Caco-2 (cell line): ENCODE measurements at regions not wholly inside any gene's neighbourhood (a gene's known extent, or its start where the extent isn't known, plus 50 kb on each side); places are given as distances from the start of the nearest gene placed in this dataset.

Source experiments
- BruUV-seq: library from RNA; stranded (reverse); fragments of 400-500 nt; replicated peaks from 2 replicates; lab custom pipeline; 2021; lab: Mats Ljungman, UMichigan
- CTCF ChIA-PET: fragments of 300-600 bp; sonication (Branson Sonifier 250); formaldehyde crosslinking; loops from one replicate; lab custom pipeline; 2022; ENCODE audit warnings: antibody characterized with exemption; lab: Charles Lee
- POLR2A ChIA-PET: fragments of 300-600 bp; sonication (Branson Sonifier 250); formaldehyde crosslinking; loops from one replicate; lab custom pipeline; 2022; ENCODE audit warnings: antibody characterized with exemption; lab: Charles Lee
- DNase-seq, 2 experiments: peaks; one replicate each; pipeline versions ENCODE4 v3.0.0 to v3.0.0-alpha.2; 2020 to 2022
- H3K27me3 ChIP-seq: replicated peaks from 2 replicates; pipeline ENCODE4 v1.6.0; 2011; ENCODE audit warnings: low read length; ENCODE audit not compliant: control insufficient read depth, insufficient read depth
- H3K36me3 ChIP-seq: 2 replicates; pipeline ENCODE4 v1.5.1; 2011; ENCODE audit warnings: low read length; ENCODE audit not compliant: control insufficient read depth, insufficient read depth
- H3K4me1 ChIP-seq: fragments of 250-450 bp; sonication (Bioruptor Pico); 2 replicates; pipeline ENCODE4 v1.5.1; 2020; ENCODE audit warnings: mild to moderate bottlenecking
- H3K4me3 ChIP-seq: 2 replicates; pipeline ENCODE4 v1.5.1; 2011; ENCODE audit warnings: low read depth, mild to moderate bottlenecking, control low read depth, low read length
- H3K9me3 ChIP-seq: fragments of 250-450 bp; sonication (Bioruptor Pico); 2 replicates; pipeline ENCODE4 v1.5.1; 2020; ENCODE audit warnings: mild to moderate bottlenecking, moderate library complexity
- H3K27ac Mint-ChIP-seq: one replicate; pipeline ENCODE4 v1.8.0; 2022; ENCODE audit warnings: mixed read lengths; ENCODE audit not compliant: unreplicated experiment
- H3K27me3 Mint-ChIP-seq: one replicate; pipeline ENCODE4 v1.8.0; 2022; ENCODE audit warnings: mixed read lengths; ENCODE audit not compliant: insufficient read depth, unreplicated experiment
- H3K36me3 Mint-ChIP-seq: one replicate; pipeline ENCODE4 v1.8.0; 2022; ENCODE audit warnings: mild to moderate bottlenecking, mixed read lengths; ENCODE audit not compliant: insufficient read depth, unreplicated experiment
- H3K4me1 Mint-ChIP-seq: one replicate; pipeline ENCODE4 v1.8.0; 2022; ENCODE audit warnings: low read depth, mixed read lengths; ENCODE audit not compliant: unreplicated experiment
- H3K4me3 Mint-ChIP-seq: one replicate; pipeline ENCODE4 v1.8.0; 2022; ENCODE audit warnings: mild to moderate bottlenecking, moderate library complexity, mixed read lengths; ENCODE audit not compliant: unreplicated experiment
- H3K9me3 Mint-ChIP-seq: one replicate; pipeline ENCODE4 v1.8.0; 2022; ENCODE audit warnings: mixed read lengths; ENCODE audit not compliant: unreplicated experiment
- intact Hi-C: fragments of 100-400 bp; cut with micrococcal nuclease; formaldehyde crosslinking; loops from one replicate; pipeline ENCODE4 v1.10.0; 2022; ENCODE audit not compliant: unreplicated experiment
- TF ChIP-seq, protein P1 (sequence below), 2 experiments: fragments of 200-600 bp in 1 of 2; IDR thresholded peaks; 1 replicate in 1 of 2; 2 replicates in 1 of 2; pipeline versions ENCODE4 v1.5.1 to v1.8.0; 2011 to 2022; ENCODE audit warnings: antibody characterized with exemption in 1 of 2, control low read depth in 1 of 2, inconsistent platforms in 1 of 2, low read depth in 1 of 2, low read length in 1 of 2, mild to moderate bottlenecking in 1 of 2, moderate library complexity in 1 of 2; ENCODE audit not compliant: insufficient read depth in 1 of 2, severe bottlenecking in 1 of 2, unreplicated experiment in 1 of 2

DNA sequence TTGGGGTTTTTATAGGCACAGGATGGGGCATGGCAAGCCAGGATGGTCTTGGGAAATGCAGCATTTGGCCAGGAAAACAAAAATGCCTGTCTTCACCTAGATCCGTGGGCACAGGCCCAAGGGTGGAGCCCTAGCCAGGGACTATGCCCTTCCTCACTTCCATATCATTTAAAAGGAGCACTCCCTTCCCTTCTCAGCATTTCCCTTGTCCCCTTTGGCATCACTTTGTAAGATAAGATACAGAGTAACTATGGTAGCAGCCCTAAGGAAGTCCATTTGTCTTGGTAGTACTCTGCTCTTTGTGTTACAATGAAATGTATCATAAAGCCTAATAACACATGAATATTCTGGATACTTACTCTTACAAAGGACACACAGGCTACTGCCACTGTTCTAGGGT, 1092.6 kb upstream of the TENM4 start:
- no peaks in the 10 kb centered on the region for H3K27me3 ChIP-seq
- no peak for DNase-seq
- Mint-ChIP-seq H3K9me3 (peaks cover 19% of the 10 kb centered on the region), H3K27me3 (no peaks in the 10 kb centered on the region), H3K4me3 (no peak overlapping the region), H3K27ac (no peak overlapping the region), H3K4me1 (peaks cover 7% of the 10 kb centered on the region), H3K36me3 (no peaks in the 10 kb centered on the region)
- no peaks in the 10 kb centered on the region for H3K36me3 ChIP-seq
- 0 out of 2 replicates have a peak, but pooled peaks cover 7% of the 10 kb centered on the region for H3K4me1 ChIP-seq
- TF ChIP-seq, protein P1, sequence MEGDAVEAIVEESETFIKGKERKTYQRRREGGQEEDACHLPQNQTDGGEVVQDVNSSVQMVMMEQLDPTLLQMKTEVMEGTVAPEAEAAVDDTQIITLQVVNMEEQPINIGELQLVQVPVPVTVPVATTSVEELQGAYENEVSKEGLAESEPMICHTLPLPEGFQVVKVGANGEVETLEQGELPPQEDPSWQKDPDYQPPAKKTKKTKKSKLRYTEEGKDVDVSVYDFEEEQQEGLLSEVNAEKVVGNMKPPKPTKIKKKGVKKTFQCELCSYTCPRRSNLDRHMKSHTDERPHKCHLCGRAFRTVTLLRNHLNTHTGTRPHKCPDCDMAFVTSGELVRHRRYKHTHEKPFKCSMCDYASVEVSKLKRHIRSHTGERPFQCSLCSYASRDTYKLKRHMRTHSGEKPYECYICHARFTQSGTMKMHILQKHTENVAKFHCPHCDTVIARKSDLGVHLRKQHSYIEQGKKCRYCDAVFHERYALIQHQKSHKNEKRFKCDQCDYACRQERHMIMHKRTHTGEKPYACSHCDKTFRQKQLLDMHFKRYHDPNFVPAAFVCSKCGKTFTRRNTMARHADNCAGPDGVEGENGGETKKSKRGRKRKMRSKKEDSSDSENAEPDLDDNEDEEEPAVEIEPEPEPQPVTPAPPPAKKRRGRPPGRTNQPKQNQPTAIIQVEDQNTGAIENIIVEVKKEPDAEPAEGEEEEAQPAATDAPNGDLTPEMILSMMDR (IDR thresholded peaks at IDR 0.05; ENCODE audit: insufficient read depth in 1 of 2, low read depth in 1 of 2, low read length in 1 of 2, severe bottlenecking in 1 of 2, unreplicated experiment in 1 of 2) = no peak
- CTCF ChIA-PET = no interaction called here
- no peak overlapping the region for H3K4me3 ChIP-seq
- intact Hi-C loops = no loop called here
- H3K9me3 ChIP-seq = peaks cover 11% of the 10 kb centered on the region
- BruUV-seq = no TSS peak
- POLR2A ChIA-PET = no interaction called here

DNA sequence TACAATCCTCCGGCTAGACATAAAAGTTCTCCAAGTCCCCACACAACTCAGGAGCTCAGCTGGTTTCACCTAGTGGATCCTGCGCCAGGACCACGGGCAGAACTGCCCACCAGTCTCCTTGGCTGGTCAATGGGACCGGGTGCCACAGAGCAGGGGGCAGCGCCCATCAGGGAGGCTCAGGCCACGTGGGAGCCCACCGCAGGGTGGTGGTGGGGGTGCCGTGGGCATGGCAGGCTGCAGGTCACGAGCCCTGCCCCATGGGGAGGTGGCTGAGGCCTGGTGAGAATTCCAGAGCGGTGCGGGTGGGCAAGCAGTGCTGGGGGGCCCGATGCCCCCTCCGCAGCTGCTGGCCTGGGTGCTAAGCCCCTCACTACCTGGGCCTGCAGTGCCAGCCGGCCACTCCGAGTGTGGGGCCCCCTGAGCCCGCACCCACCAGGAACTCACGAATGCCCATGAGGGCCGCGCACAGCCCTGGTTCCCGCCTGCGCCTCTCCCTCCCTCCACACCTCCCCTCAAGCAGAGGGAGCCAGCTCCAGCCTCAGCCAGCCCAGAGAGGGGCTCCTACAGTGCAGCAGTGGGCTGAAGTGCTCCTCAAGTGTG, 1091.9 kb upstream of the TENM4 start:
- H3K4me1 Mint-ChIP-seq = peaks cover 7% of the 10 kb centered on the region
- no peak overlapping the region for H3K4me3 Mint-ChIP-seq
- no peak overlapping the region for H3K27ac Mint-ChIP-seq
- no TSS peak for BruUV-seq
- Histone ChIP-seq H3K36me3 (no peaks in the 10 kb centered on the region), H3K9me3 (peaks cover 11% of the 10 kb centered on the region), H3K27me3 (no peaks in the 10 kb centered on the region), H3K4me3 (no peak overlapping the region), H3K4me1 (0 out of 2 replicates have a peak, but pooled peaks cover 7% of the 10 kb centered on the region)
- no peaks in the 10 kb centered on the region for H3K36me3 Mint-ChIP-seq
- peaks cover 19% of the 10 kb centered on the region for H3K9me3 Mint-ChIP-seq
- POLR2A ChIA-PET = no interaction called here
- CTCF ChIA-PET = no interaction called here
- no peak for DNase-seq
- H3K27me3 Mint-ChIP-seq = no peaks in the 10 kb centered on the region
- TF ChIP-seq, protein P1 (IDR thresholded peaks at IDR 0.05; ENCODE audit: insufficient read depth in 1 of 2, low read depth in 1 of 2, low read length in 1 of 2, severe bottlenecking in 1 of 2, unreplicated experiment in 1 of 2) = no peak
- intact Hi-C loops = no loop called here

DNA sequence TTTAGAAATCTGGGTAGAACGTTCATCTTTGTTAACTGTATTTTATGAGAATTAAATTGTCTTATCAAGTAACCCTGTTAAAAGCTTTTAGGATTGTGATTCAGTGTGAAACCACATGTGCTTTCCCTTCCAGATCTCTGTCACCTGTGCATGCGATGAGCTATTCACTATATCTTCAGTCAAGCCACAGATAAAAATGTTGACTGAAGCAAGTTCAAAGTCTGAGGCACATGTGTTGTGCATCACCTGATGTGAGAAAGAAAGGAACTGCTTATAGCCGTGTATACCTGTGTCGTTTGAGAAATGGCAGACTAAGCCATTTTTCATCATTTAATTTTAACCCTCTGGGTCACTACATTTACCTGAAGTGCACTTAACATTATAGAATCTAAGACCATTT, 1088.9 kb upstream of the TENM4 start:
- DNase-seq = peak in 1 of 2 experiments; percentile 24

More for the DNA sequence above, 1088.9 kb upstream of the TENM4 start:
- no peaks in the 10 kb centered on the region for H3K27me3 ChIP-seq
- no peaks in the 10 kb centered on the region for H3K36me3 ChIP-seq
- no peak overlapping the region for H3K4me3 ChIP-seq
- no peaks in the 10 kb centered on the region for H3K27me3 Mint-ChIP-seq
- H3K9me3 Mint-ChIP-seq = peaks cover 19% of the 10 kb centered on the region
- intact Hi-C loops = no loop called here
- no peaks in the 10 kb centered on the region for H3K4me1 ChIP-seq
- no peaks in the 10 kb centered on the region for H3K36me3 Mint-ChIP-seq
- CTCF ChIA-PET = no interaction called here
- BruUV-seq = no TSS peak
- H3K27ac Mint-ChIP-seq = no peak overlapping the region
- peaks cover 7% of the 10 kb centered on the region for H3K4me1 Mint-ChIP-seq
- peaks cover 11% of the 10 kb centered on the region for H3K9me3 ChIP-seq
- TF ChIP-seq, protein P1 (IDR thresholded peaks at IDR 0.05; ENCODE audit: insufficient read depth in 1 of 2, low read depth in 1 of 2, low read length in 1 of 2, severe bottlenecking in 1 of 2, unreplicated experiment in 1 of 2) = no peak
- no peak overlapping the region for H3K4me3 Mint-ChIP-seq
- POLR2A ChIA-PET = no interaction called here
